Endothelial cell of umbilical vein (primary cell): ENCODE measurements at regions not wholly inside any gene's neighbourhood (a gene's known extent, or its start where the extent isn't known, plus 50 kb on each side); places are given as distances from the start of the nearest gene placed in this dataset.

Experiments used
- JUN ChIP-seq: IDR thresholded peaks from 2 replicates; pipeline ENCODE4 v1.6.1; 2011; ENCODE audit warnings: borderline replicate concordance, low read depth; ENCODE audit not compliant: insufficient read length, insufficient read depth
- MYC ChIP-seq: IDR thresholded peaks from one replicate; pipeline ENCODE4 v1.6.1; 2011; ENCODE audit warnings: mild to moderate bottlenecking, low read depth, low read length
- POLR2A ChIP-seq: IDR thresholded peaks from 2 replicates; pipeline ENCODE4 v1.6.1; 2012; ENCODE audit warnings: low read depth, mild to moderate bottlenecking, control low read depth, low read length
- POLR2AphosphoS5 ChIP-seq: IDR thresholded peaks from 2 replicates; pipeline ENCODE4 v1.6.1; 2012; ENCODE audit warnings: low read depth, mild to moderate bottlenecking, control low read depth, low read length, moderate library complexity; ENCODE audit not compliant: insufficient read depth
- TF ChIP-seq, protein P1 (sequence below): IDR thresholded peaks from 2 replicates; pipeline ENCODE4 v1.6.1; 2011; ENCODE audit not compliant: insufficient read depth, insufficient read length
- TF ChIP-seq, protein P2 (sequence below), 2 donors: IDR thresholded peaks; 1 replicate in 1 of 2; 2 replicates in 1 of 2; pipeline ENCODE4 v1.5.1; 2011; ENCODE audit warnings: low read length in 2 of 2, mild to moderate bottlenecking in 2 of 2, moderate library complexity in 2 of 2, control low read depth in 1 of 2, inconsistent platforms in 1 of 2, low read depth in 1 of 2; ENCODE audit not compliant: insufficient read depth in 1 of 2; ENCODE audit errors: extremely low read depth in 1 of 2

DNA sequence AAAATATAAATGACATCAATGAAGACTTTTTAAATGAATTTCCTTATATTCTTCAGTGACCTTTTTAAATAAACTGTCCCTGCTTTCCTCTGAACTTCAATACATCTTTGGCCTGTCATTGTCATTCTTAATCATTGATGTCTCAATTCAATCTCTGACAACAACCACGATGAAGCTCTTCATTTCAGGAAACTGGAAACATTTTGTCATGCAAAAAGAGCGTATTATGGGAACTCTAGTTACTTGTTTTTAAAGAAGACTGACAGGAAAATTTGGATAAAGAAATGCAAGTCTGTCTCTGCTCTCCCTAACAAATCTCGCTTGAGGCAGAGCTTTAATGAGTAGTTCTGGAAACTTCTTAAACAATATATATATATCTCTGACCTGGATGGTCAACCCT, 535.8 kb upstream of the ADGRL2 start:
- TF ChIP-seq POLR2AphosphoS5: no peak
- TF ChIP-seq, protein P1, sequence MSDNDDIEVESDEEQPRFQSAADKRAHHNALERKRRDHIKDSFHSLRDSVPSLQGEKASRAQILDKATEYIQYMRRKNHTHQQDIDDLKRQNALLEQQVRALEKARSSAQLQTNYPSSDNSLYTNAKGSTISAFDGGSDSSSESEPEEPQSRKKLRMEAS: no peak
- TF ChIP-seq, protein P2, sequence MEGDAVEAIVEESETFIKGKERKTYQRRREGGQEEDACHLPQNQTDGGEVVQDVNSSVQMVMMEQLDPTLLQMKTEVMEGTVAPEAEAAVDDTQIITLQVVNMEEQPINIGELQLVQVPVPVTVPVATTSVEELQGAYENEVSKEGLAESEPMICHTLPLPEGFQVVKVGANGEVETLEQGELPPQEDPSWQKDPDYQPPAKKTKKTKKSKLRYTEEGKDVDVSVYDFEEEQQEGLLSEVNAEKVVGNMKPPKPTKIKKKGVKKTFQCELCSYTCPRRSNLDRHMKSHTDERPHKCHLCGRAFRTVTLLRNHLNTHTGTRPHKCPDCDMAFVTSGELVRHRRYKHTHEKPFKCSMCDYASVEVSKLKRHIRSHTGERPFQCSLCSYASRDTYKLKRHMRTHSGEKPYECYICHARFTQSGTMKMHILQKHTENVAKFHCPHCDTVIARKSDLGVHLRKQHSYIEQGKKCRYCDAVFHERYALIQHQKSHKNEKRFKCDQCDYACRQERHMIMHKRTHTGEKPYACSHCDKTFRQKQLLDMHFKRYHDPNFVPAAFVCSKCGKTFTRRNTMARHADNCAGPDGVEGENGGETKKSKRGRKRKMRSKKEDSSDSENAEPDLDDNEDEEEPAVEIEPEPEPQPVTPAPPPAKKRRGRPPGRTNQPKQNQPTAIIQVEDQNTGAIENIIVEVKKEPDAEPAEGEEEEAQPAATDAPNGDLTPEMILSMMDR (IDR thresholded peaks at IDR 0.05; ENCODE audit: extremely low read depth in 1 of 2, insufficient read depth in 1 of 2, low read depth in 1 of 2, low read length in 2 of 2): no peak
- no peak for TF ChIP-seq MYC
- no peak for TF ChIP-seq JUN
- no peak for TF ChIP-seq POLR2A
